ENCODE measurements at regions not wholly inside any gene's neighbourhood (a gene's known extent, or its start where the extent isn't known, plus 50 kb on each side); places are given as distances from the start of the nearest gene placed in this dataset.
"Not testable (repeated sequence)": the region's sequence is repeated elsewhere in the genome, so short reads cannot be mapped to it uniquely, and the experiment has no call there.

DNA sequence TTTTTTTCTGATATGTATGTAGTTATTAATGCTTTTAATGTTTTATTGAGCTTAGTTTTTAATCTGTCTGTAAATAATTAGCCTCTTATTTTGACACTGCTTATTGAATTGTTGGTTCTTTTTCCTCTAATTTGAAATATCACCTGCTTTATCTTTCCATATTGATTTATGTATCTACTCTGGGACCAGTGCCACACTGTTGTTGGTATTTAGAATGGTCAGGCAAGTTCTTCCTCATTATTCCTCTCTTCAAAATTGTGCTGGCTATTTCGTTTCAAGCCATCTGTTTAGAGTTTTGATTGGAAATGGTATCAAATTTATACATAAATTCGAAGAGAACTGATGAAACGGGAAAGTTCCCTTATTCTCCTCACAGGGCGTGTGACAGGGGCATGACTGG lies 96.8 kb upstream of the APP start:
- DNase-seq (ENCODE audit: low read depth) = no peak
- TF ChIP-seq CTCF (conservative IDR thresholded peaks at IDR 0.05; ENCODE audit: low read length) = no peak

DNA sequence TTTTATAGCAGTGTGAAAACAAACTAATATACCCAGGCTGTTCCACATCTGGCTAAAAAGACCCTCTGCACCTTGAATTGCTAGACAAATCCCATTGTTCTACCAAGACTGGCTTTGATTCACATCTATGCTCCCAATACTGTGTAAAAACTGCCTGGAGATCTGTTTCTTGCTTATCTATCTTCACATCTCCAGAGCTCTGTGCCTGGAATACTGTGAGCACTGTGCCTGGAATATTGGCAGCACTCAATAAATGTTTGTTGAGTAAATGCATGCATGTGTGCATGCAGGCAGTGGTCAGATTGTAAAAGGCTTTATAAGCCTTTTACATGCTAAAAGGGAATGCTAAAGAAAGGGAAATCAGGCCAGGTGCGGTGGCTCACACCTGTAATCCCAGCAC lies 75.5 kb upstream of the APP start:
- no peak for DNase-seq (ENCODE audit: low read depth)
- no peak for TF ChIP-seq CTCF (conservative IDR thresholded peaks at IDR 0.05; ENCODE audit: low read length)
- no peak overlapping the region for H3K4me3 ChIP-seq (ENCODE audit: low read length)

More for the DNA sequence above, 96.8 kb upstream of the APP start:
- H3K4me3 ChIP-seq (ENCODE audit: low read length) = no peak overlapping the region

DNA sequence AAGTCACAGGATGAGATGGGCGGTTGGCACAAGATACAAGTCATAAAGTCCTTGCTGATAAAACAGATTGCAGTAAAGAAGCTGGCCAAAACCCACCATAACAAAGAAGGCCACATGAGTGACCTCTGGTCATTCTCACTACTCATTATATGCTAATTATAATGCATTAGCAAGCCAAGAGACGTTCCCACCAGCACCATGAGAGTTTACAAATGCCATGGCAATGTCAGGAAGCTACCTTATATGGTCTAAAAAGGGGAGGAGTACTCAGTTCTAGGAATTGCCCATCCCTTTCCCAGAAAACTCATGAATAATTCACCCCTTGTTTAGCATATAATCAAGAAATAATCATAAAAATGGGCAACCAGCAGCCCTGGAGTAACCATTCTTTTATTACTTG lies 74.9 kb upstream of the APP start:
- TF ChIP-seq CTCF (conservative IDR thresholded peaks at IDR 0.05; ENCODE audit: low read length) = no peak
- H3K4me3 ChIP-seq (ENCODE audit: low read length) = no peak overlapping the region
- no peak for DNase-seq (ENCODE audit: low read depth)

DNA sequence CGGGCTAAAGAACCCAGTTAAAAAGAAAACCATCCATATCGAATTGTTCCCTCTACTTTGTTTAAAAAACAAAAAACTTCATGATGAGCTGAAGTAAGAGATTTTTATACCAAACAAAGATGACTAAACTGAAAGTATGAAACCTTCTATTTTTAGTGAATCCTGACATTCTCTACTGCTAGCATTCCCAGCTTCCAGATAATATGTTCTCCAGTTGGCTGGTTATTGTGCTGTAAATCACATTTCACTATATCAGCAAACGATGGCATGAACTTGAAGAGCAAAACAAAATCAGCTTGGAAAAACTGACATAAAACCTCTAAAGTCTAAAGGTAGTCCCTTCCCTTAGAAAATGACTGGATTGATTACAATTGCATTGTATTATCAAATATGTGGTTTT lies 68.1 kb upstream of the APP start:
- no peak overlapping the region for H3K4me3 ChIP-seq (ENCODE audit: low read length)
- DNase-seq (ENCODE audit: low read depth) = no peak
- no peak for TF ChIP-seq CTCF (conservative IDR thresholded peaks at IDR 0.05; ENCODE audit: low read length)

GRCh38 chr21:26236281-26236680 lies 65.7 kb upstream of the APP start:
- TF ChIP-seq CTCF (conservative IDR thresholded peaks at IDR 0.05; ENCODE audit: low read length) = no peak
- DNase-seq (ENCODE audit: low read depth) = no peak
- H3K4me3 ChIP-seq (ENCODE audit: low read length) = no peak overlapping the region

- not testable (repeated sequence) for DNase-seq (ENCODE audit: low read depth); H3K4me3 ChIP-seq (ENCODE audit: low read length)
These were observed 62.7 kb upstream of the APP start for GRCh38 chr21:26233297-26233696.

DNA sequence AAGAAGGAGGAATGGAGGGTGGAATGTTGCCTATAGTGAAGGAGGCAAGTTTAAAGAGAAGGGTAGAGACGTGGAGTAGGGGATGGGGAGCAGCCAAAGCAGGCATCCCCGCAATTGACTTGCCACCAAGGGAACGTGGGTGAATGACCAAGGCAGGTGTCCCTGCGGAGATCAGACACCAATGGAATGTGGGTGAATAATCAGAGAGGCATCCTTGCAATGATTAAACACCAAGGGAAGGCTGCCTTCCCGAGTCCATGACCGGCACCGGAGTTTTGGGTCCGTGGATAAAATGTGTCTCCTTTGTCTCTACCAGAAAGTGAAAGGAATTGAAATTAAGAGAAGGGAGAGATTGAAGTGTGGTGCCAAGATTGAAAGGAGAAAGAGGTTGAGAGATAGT lies 61.9 kb upstream of the APP start:
- DNase-seq (ENCODE audit: low read depth); H3K4me3 ChIP-seq (ENCODE audit: low read length): not testable (repeated sequence)

DNA sequence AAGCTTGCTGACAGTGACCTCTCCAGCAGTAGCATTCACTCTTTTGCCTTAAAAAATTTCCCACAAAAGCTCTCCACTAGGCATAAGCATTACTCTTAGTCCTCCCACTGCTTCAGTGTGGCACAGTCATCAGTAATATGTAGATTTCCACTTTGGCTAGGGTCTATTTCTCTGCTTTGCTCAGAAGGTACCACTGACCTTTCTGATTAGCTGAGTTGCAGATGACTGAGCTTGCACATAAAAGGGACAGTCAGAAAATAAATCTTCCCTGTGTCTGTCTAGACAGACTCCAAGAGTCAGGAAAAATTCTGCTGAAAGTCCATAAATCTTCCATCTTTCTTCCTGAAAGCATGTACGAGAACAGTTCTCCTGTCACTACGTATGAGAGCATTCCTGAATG lies 56.6 kb upstream of the APP start:
- DNase-seq (ENCODE audit: low read depth) = no peak
- no peak overlapping the region for H3K4me3 ChIP-seq (ENCODE audit: low read length)
- no peak for TF ChIP-seq CTCF (conservative IDR thresholded peaks at IDR 0.05; ENCODE audit: low read length)

Data from AG10803 (cell line).